GM23248 (cell line): ENCODE measurements at regions not wholly inside any gene's neighbourhood (a gene's known extent, or its start where the extent isn't known, plus 50 kb on each side); places are given as distances from the start of the nearest gene placed in this dataset.

Experiments used
- EZH2 ChIP-seq: fragments of 200-600 bp; sonication (generic); IDR thresholded peaks from 2 replicates; pipeline ENCODE4 v1.6.1; 2018; ENCODE audit warnings: antibody characterized with exemption, mild to moderate bottlenecking; ENCODE audit not compliant: insufficient read depth, poor library complexity, severe bottlenecking
- EZH2phosphoT487 ChIP-seq: fragments of 200-600 bp; sonication (generic); IDR thresholded peaks from 2 replicates; pipeline ENCODE4 v1.6.1; 2018; ENCODE audit warnings: antibody characterized with exemption, moderate library complexity, mild to moderate bottlenecking, low read depth; ENCODE audit not compliant: insufficient read depth

DNA sequence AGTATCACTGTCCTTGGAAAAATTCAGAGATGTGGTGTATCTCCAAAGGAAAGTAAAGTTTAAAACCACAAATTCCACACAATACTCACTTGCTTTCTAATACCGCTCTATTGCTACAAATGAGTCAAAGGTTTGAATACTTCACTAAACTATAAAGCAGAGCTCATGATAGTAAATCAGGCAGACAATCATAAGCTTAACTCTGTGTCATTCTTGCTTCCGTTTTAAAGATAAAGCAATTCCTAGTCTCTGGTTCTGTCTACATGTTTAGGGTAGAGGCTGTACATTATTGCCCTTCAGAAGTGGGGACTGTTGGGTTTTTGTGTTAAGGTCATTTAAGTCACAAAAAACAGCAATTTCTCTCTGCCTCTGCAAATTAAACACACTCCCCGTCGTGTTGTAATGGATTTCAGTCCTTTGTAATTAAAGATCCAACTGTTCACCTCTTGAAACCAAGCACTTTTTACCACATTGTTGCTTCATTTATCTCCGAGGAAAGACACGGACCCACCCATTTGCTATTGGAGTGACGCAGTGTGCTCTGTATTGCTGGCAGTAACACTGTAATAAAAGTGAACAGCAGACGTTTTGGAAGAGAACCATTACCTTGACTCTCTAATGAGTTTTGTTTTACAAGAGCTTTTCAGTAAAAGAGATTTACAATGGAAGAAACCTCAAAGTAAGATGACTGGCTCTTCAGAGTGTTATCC is 83.1 kb upstream of the CNTNAP4 start:
- no peak for TF ChIP-seq EZH2
- no peak for TF ChIP-seq EZH2phosphoT487
